Stomach (tissue), 4 donors: ENCODE measurements at regions not wholly inside any gene's neighbourhood (a gene's known extent, or its start where the extent isn't known, plus 50 kb on each side); places are given as distances from the start of the nearest gene placed in this dataset.

Source experiments
- EP300 ChIP-seq: sonication (generic); formaldehyde crosslinking; IDR thresholded peaks from one replicate; pipeline ENCODE4 v1.6.1; 2017; ENCODE audit warnings: antibody characterized with exemption
- POLR2A ChIP-seq, 4 donors: fragments of 450-650 bp; IDR thresholded peaks; one replicate each; pipeline ENCODE4 v1.6.1; 2016; ENCODE audit warnings: antibody characterized with exemption in 4 of 4, control low read depth in 2 of 4, mild to moderate bottlenecking in 1 of 4, moderate library complexity in 1 of 4
- POLR2AphosphoS5 ChIP-seq, 3 donors: sonication (generic); formaldehyde crosslinking; IDR thresholded peaks; one replicate each; pipeline ENCODE4 v1.6.1; 2016; ENCODE audit warnings: antibody characterized with exemption in 3 of 3
- TF ChIP-seq, protein P1 (sequence below), 7 experiments: fragments of 450-650 bp in 4 of 7; fragments of 200-600 bp in 3 of 7; sonication (generic) in 3 of 7; IDR thresholded peaks; one replicate each; pipeline ENCODE4 v1.5.1; 2016 to 2019; ENCODE audit warnings: antibody characterized with exemption in 7 of 7, control low read depth in 2 of 7, mild to moderate bottlenecking in 1 of 7

- TF ChIP-seq EP300 (no peak), POLR2A (IDR thresholded peaks at IDR 0.05) (no peak), POLR2AphosphoS5 (IDR thresholded peaks at IDR 0.05) (no peak)
- TF ChIP-seq, protein P1, sequence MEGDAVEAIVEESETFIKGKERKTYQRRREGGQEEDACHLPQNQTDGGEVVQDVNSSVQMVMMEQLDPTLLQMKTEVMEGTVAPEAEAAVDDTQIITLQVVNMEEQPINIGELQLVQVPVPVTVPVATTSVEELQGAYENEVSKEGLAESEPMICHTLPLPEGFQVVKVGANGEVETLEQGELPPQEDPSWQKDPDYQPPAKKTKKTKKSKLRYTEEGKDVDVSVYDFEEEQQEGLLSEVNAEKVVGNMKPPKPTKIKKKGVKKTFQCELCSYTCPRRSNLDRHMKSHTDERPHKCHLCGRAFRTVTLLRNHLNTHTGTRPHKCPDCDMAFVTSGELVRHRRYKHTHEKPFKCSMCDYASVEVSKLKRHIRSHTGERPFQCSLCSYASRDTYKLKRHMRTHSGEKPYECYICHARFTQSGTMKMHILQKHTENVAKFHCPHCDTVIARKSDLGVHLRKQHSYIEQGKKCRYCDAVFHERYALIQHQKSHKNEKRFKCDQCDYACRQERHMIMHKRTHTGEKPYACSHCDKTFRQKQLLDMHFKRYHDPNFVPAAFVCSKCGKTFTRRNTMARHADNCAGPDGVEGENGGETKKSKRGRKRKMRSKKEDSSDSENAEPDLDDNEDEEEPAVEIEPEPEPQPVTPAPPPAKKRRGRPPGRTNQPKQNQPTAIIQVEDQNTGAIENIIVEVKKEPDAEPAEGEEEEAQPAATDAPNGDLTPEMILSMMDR (IDR thresholded peaks at IDR 0.05) = no peak
Measured at GRCh38 chr4:111869339-111869738, 275.9 kb upstream of the FAM241A start.
